Activated naive CD8-positive, alpha-beta T cell treated with anti-CD3 and anti-CD28 coated beads for 36 hours (primary cell): ENCODE measurements at regions not wholly inside any gene's neighbourhood (a gene's known extent, or its start where the extent isn't known, plus 50 kb on each side); places are given as distances from the start of the nearest gene placed in this dataset.
"Not testable (repeated sequence)": the region's sequence is repeated elsewhere in the genome, so short reads cannot be mapped to it uniquely, and the experiment has no call there.

Experiments
- DNase-seq: peaks from one replicate; pipeline ENCODE4 v3.0.0; 2021
- H3K27ac Mint-ChIP-seq: one replicate; pipeline ENCODE4 v1.8.0; 2022; ENCODE audit warnings: mild to moderate bottlenecking, moderate library complexity, mixed read lengths
- H3K27me3 Mint-ChIP-seq: one replicate; pipeline ENCODE4 v1.8.0; 2022; ENCODE audit warnings: mild to moderate bottlenecking, mixed read lengths
- H3K36me3 Mint-ChIP-seq: one replicate; pipeline ENCODE4 v1.8.0; 2021; ENCODE audit warnings: mild to moderate bottlenecking, mixed read lengths
- H3K4me1 Mint-ChIP-seq: one replicate; pipeline ENCODE4 v1.8.0; 2021; ENCODE audit warnings: mixed read lengths
- H3K4me3 Mint-ChIP-seq: one replicate; pipeline ENCODE4 v1.8.0; 2022; ENCODE audit warnings: mild to moderate bottlenecking, moderate library complexity, mixed read lengths
- H3K9me3 Mint-ChIP-seq: one replicate; pipeline ENCODE4 v1.8.0; 2022; ENCODE audit warnings: mixed read lengths

DNA sequence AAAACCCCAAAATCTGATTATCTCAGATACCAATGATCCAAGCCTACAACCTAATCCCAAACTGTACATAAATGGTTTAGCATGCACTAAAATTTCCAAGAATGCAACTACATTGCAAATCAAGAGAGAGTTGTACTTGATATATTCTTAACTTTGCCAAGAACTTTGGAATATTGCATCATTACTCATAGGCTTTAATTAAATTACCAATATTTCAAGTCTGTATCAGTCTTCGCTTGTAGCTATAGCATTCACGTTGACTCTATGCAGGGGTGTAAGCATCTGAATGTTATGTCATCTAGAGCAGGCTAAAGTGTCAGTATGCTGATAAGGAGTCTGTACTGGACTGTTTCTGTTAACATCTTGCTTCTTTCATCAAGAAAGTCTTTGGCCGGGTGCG, 56.3 kb downstream of the FOXI3 start:
- Mint-ChIP-seq H3K36me3 (no peaks in the 10 kb centered on the region), H3K27me3 (peaks cover 3% of the 10 kb centered on the region), H3K9me3 (peaks cover 1% of the 10 kb centered on the region), H3K4me3 (no peak overlapping the region), H3K27ac (no peak overlapping the region), H3K4me1 (no peaks in the 10 kb centered on the region)
- no peak for DNase-seq

DNA sequence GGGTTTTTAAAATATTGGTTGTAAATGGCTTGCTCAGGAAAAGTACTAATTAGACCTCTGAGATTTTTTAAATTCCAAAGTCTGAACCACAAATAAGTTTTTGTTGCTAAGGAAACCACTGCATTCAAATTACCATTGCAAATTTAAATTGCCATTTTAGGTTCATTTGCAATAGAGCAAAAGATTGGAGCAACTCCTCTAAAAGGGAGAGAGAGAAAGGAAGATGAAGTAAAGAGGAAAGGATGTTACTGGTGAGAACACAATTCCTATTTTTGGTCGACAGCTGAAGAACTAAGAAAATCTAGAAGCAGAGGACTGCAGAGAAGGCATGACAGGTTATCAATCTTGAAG, 74.9 kb downstream of the FOXI3 start:
- no peak for DNase-seq
- Mint-ChIP-seq H3K27me3 (peaks cover 3% of the 10 kb centered on the region), H3K4me1 (no peaks in the 10 kb centered on the region), H3K27ac (no peak overlapping the region), H3K36me3 (no peaks in the 10 kb centered on the region), H3K4me3 (no peak overlapping the region), H3K9me3 (peaks cover 2% of the 10 kb centered on the region)

DNA sequence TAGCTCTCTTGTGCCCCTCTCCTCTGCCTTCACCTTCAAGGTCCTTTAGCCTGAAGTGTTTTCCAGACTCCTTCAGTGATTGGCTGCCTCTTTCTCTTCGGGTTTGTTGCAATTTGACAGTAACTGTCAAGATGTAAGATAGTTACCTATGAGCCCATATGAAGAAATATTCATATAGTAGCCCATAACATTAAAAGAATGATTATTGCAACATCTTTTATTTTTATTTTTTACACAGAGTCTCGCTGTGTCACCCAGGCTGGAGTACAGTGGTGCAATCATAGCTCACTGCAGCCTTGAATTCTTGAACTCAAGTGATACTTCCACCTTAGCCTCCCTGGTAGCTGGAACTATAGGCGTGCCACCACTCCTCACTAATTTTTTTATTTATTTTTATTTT, 80.5 kb downstream of the FOXI3 start:
- Mint-ChIP-seq H3K4me3 (no peak overlapping the region), H3K27ac (no peak overlapping the region), H3K36me3 (no peaks in the 10 kb centered on the region), H3K27me3 (peaks cover 3% of the 10 kb centered on the region), H3K4me1 (no peaks in the 10 kb centered on the region), H3K9me3 (peaks cover 2% of the 10 kb centered on the region)
- DNase-seq, result no peak

DNA sequence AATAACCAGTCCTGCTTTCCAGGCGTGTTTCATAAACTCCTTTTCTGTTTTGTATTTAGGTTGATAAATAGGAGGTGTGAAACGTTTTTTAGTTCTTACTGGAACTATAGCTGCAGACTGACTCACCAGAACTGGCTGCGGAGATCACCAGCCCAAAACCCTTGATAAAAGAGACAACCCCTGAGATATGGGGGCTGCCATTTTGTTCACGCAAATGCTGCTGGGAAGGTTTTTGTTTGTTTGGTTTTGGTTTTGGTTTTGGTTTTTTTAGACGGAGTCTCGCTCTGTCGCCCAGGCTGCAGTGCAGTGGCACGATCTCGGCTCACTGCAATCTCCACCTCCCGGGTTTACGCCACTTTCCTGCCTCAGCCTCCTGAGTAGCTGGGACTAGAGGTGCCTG, 87.1 kb downstream of the FOXI3 start:
- not testable (repeated sequence) for DNase-seq, H3K4me3 Mint-ChIP-seq, H3K9me3 Mint-ChIP-seq, H3K27ac Mint-ChIP-seq, H3K27me3 Mint-ChIP-seq, H3K36me3 Mint-ChIP-seq, H3K4me1 Mint-ChIP-seq

DNA sequence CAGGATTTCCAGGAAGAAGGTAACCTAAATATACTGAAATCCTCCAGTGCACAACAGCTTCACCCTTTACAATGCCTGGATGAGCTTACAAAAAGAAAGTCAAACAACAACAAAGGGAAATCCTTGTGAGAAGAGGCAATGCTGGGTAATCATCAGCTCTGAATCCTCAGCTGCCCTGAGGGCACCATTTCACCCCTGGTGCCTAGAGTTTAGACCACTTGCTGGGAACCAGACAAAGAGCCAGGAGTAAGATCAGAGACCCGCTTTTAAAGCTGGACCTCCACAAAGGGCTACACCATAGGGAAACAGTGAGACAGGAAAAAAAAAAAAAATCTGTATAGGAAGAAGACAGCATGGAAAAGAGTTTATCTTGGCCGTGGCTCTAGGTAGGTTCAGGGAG, 97.0 kb downstream of the FOXI3 start:
- Mint-ChIP-seq H3K36me3 (no peaks in the 10 kb centered on the region), H3K4me3 (no peak overlapping the region), H3K4me1 (peaks cover 3% of the 10 kb centered on the region), H3K9me3 (no peaks in the 10 kb centered on the region), H3K27ac (no peak overlapping the region), H3K27me3 (peaks cover 40% of the 10 kb centered on the region)
- no peak for DNase-seq

DNA sequence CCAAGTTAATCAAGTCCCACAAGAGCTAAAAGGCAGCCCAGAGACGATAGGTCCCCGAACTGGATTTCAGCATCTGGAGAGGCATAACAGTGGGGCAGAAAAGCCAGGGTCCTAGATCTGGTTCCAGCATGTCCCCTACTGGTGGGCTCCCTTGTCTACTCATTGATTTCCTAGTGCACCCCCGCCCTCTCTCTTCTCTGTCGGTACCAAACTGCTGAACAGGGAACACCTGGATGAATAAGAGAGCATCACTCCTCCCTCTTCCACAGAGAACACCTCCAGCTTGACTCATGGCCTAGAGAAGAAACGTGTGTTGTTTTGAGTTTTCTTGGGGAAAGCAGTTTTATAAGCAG, 101.3 kb downstream of the FOXI3 start:
- Mint-ChIP-seq H3K4me3 (peak overlapping the region; percentile 14), H3K4me1 (peaks cover 5% of the 10 kb centered on the region), H3K27me3 (peaks cover 56% of the 10 kb centered on the region), H3K9me3 (no peaks in the 10 kb centered on the region), H3K27ac (no peak overlapping the region), H3K36me3 (no peaks in the 10 kb centered on the region)
- no peak for DNase-seq

DNA sequence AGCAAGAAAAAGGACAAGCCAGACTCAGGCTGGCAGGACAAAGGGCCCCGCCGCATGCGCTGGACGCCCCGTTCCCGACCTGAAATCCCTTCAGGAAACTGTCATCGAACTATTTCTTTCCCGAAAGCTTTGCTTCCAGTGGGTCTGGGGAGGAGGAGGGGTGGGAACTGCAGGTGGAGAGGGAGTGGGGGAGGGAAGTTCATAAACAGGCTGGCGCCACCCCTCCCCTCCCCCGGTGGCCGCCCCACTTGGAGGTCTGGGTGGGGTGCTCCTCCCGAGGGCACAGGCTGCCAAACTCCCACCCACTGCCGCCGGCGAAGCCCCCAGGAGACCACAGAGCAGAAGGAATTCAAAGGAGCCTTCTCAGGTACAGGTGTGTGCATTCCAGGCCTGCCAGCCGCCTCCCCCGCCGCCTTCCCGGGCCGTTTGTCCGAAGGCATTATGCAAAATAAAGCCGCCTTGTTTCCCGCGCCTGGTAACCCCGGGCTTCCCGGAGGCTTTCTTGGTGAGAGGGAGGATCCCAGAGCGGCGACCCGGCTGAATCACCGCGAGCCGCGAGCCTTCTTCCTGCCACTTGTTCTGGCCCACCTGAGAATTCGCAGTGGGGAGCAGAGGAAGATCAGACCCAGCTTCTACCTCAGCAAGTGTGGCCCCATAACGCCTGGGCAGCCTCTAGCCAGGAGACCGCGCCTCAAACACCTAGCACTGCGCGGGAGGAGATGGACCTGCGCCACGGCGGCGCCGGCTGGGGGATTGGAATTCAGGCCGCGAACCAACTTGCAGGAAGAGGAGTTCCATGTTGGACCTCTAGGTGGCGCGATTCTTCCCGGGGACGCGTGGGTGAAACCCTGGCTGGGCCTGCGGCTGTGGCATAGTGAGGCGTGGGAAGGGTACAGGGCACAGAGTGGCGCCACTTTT, 101.9 kb downstream of the FOXI3 start:
- no peaks in the 10 kb centered on the region for H3K9me3 Mint-ChIP-seq
- peak; percentile 61 for DNase-seq
- H3K4me1 Mint-ChIP-seq, result peaks cover 5% of the 10 kb centered on the region
- H3K36me3 Mint-ChIP-seq, result no peaks in the 10 kb centered on the region
- no peak overlapping the region for H3K27ac Mint-ChIP-seq
- peaks cover 52% of the 10 kb centered on the region for H3K27me3 Mint-ChIP-seq
- H3K4me3 Mint-ChIP-seq, result peak overlapping the region; percentile 14

DNA sequence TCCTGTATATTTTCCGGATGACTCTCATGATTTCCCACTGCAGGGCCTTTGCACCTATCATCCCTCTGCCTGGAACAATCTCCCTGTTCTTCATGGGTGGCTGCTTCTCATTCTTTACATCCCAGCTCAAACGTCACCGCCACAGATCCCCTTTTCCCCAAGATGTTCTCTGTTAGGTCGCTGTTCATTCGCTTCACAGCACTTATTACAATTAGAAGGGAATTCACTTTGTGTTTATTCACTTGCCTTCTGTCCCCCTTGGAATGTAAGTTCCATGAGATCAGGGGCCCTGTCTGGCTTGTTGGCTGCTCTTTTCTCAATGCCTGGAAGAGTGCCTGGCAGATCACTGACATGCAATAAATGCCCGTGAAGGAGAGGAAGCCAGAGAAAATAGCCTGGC, 106.7 kb downstream of the FOXI3 start:
- Mint-ChIP-seq H3K27ac (no peak overlapping the region), H3K4me3 (no peak overlapping the region), H3K27me3 (peaks cover 31% of the 10 kb centered on the region), H3K36me3 (no peaks in the 10 kb centered on the region), H3K4me1 (peaks cover 7% of the 10 kb centered on the region), H3K9me3 (peaks cover 3% of the 10 kb centered on the region)
- no peak for DNase-seq

DNA sequence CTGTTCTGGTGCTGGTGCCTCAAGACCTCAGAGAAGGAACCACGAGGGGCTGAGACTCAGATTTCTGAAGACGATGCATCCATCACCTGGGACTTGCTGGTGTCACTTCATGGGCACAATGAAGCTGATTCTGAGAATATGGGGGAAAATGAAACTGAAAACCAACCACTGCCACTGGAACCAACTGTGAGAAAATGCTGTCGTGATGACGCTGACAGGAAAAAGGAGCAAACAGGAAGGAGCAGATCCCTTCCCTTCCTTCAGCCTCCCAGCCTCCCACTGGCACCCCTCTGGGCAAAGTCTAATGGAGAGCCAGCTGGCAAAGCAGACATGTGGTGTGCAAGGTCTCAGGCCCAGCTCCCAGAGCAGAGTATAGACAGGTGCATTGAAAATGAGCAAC, 109.7 kb downstream of the FOXI3 start:
- no peak overlapping the region for H3K27ac Mint-ChIP-seq
- no peak overlapping the region for H3K4me3 Mint-ChIP-seq
- H3K36me3 Mint-ChIP-seq, result no peaks in the 10 kb centered on the region
- H3K9me3 Mint-ChIP-seq, result peaks cover 7% of the 10 kb centered on the region
- H3K27me3 Mint-ChIP-seq, result peaks cover 9% of the 10 kb centered on the region
- peaks cover 4% of the 10 kb centered on the region for H3K4me1 Mint-ChIP-seq
- peak; percentile 4 for DNase-seq

DNA sequence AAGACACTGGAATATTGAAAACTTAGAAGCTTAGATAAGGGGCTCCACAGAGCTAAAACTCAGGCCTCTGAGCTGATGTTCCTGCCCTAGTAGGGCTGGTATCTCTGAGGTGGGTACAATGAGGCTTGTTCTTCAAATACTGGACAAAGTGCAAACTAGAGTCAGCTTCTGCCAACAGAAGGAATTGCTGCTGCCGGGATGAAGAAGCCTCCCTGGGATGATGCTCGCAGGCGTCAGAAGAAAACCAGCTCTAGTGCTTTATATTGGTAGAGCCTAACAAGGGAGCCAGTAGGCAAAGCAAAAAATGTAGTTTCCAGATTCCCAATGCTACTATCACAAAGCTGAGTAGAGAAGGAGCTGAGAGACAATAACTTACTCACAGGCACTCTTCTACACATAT, 118.1 kb downstream of the FOXI3 start:
- H3K4me3 Mint-ChIP-seq, result no peak overlapping the region
- no peak for DNase-seq
- peaks cover 3% of the 10 kb centered on the region for H3K4me1 Mint-ChIP-seq
- no peaks in the 10 kb centered on the region for H3K9me3 Mint-ChIP-seq
- H3K27me3 Mint-ChIP-seq, result peaks cover 24% of the 10 kb centered on the region
- H3K36me3 Mint-ChIP-seq, result no peaks in the 10 kb centered on the region
- H3K27ac Mint-ChIP-seq, result no peak overlapping the region

DNA sequence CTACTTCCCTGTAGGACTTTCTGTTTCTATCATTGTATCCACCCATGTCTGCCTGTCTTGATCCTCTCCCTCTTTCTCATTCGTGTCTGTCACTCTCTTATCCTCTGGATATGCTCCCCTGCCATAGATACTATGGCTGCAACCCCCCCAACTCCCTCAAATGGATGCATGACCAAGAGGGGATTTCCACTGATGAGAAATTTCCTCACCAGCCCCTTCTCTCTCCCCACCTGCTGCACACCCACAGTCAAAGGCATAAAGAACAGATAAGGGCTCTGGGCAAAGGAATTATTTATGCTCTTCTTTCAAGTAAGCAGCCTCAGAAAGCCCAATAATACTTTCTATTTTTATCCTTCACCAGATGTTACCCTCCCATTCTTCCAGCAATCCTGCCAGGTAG, 121.3 kb downstream of the FOXI3 start:
- H3K4me1 Mint-ChIP-seq, result peaks cover 3% of the 10 kb centered on the region
- no peaks in the 10 kb centered on the region for H3K9me3 Mint-ChIP-seq
- DNase-seq, result no peak
- H3K27me3 Mint-ChIP-seq, result peaks cover 29% of the 10 kb centered on the region
- H3K27ac Mint-ChIP-seq, result no peak overlapping the region
- H3K4me3 Mint-ChIP-seq, result no peak overlapping the region
- no peaks in the 10 kb centered on the region for H3K36me3 Mint-ChIP-seq

DNA sequence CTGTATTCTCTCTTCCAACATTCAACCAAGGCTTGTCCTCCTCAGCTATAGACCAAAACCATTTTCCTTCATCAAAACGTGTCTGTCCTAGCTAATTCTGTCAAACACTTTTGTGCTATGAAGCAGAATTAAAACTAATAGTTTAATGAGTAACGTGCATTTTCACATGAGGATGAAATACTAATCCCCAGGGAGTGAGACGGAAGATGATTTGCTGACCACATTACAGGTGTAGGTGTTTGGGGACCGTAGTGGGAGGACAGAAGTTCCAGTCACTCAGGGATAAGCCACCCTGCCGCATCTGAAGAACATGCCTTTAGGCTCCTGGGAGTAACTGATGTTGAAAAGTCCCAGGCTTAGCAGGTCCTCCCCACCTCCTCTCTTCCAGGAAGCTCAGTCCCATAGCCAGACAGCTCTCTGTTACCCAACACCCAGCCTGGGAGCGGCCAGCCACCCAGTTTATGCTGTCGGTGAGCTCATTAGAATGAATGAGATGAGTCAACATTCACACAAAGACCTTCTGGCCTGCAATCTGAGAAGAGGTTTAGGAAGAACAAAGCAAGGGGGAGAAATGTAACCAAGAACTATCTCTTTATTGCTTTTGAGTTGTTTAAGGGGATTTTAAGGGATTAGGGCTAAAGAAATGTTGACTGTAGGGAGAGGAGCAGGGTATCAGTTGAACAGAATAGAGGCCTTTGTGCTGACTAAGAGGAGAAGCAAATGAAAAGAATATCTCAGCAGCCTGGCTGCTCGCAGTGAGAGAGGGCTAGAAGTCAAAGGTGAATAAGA, 122.5 kb downstream of the FOXI3 start:
- Mint-ChIP-seq H3K4me1 (peaks cover 3% of the 10 kb centered on the region), H3K9me3 (no peaks in the 10 kb centered on the region), H3K4me3 (no peak overlapping the region), H3K36me3 (no peaks in the 10 kb centered on the region), H3K27me3 (peaks cover 29% of the 10 kb centered on the region), H3K27ac (no peak overlapping the region)
- no peak for DNase-seq

DNA sequence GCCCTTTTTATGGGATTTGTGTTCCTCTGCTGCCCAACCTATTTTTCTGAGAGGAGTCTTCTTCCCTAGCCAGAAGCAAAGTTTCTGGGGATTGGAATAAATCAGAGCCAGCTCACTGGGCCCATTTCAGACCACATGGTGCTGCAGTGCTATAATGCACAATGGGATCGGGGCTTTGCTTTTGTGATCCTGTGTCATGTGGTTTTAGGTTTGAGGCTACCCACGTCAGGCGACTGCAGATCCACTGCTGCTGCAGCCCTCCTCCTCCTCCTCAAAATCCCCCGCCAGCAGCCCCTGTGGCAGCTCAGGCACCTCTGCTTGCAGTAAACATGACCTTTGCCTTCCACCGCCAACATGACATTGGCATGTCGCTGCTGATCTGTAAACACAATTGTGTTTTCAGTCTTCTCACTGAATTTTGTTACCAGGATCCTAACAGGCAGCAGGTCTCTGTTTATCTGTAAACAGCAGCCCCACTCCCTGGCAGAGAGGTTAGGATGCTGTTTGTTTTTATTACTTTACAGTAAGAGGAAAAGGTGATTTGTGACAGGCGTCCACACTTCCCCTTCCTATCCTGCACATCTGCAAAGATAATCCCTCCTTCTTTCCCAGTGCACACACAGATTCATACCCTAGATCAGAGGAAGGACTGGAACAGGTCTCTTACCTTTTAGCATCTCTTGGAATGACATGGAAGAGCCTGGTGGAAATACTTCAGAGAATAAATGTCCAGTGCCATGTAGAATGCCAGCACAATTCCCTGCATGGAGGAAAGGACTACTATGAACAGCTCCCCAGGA, 130.8 kb downstream of the FOXI3 start:
- H3K27me3 Mint-ChIP-seq, result peaks cover 14% of the 10 kb centered on the region
- H3K27ac Mint-ChIP-seq, result no peak overlapping the region
- H3K9me3 Mint-ChIP-seq, result no peaks in the 10 kb centered on the region
- no peaks in the 10 kb centered on the region for H3K36me3 Mint-ChIP-seq
- H3K4me3 Mint-ChIP-seq, result no peak overlapping the region
- H3K4me1 Mint-ChIP-seq, result no peaks in the 10 kb centered on the region
- DNase-seq, result no peak

DNA sequence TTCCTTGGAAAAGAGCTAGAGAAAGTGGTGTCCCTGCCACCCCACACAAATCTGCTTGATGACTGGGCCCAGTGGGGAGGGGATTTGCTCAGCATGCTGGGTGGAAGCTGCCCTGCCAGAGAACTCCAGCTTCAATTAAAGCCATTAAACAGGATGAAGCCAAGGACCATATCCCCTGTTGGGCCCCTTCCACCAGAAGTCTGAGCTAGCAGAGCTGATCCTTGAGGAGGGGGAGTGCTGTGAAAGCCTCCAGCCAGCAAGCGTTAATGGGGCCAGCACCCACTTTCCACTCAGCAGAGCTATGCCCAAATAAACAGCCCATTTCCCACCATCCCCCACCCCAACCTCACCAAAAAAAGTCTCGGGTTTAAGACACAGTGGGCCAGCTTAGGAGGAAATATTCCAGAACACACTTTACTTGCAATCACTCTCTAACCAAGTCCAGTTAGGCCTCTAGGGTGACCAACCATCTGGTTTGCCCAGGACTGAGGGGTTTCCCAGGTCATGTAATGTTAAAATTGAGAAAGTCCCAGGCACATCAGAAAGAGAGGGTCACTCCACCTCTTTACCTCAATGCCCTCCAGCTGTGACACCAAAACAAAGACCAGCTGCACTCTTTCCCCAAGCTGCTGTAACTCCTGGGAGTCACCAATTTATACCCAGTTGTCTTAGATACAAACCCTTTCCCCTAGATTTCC, 132.3 kb downstream of the FOXI3 start:
- Mint-ChIP-seq H3K4me1 (no peaks in the 10 kb centered on the region), H3K27me3 (peaks cover 14% of the 10 kb centered on the region), H3K9me3 (no peaks in the 10 kb centered on the region), H3K27ac (no peak overlapping the region), H3K36me3 (no peaks in the 10 kb centered on the region), H3K4me3 (no peak overlapping the region)
- DNase-seq, result no peak

DNA sequence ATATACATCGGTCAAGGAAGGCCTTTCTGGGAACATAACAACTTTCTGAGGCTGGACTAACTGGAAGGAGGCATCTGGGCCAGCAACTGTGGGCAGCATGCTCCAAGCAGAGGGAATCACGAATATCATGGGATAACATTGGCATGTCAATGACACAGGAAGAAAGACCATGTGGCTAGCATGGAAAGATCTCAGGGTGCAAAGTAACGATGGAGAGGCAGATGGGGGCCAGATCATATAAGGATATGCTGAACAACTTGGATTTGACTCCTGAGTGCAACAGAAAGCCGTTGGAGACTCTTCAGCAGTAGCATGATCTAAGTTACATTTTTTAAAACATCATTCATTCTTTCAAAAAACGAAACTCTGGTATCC, 133.6 kb downstream of the FOXI3 start:
- H3K4me1 Mint-ChIP-seq, result no peaks in the 10 kb centered on the region
- no peaks in the 10 kb centered on the region for H3K9me3 Mint-ChIP-seq
- H3K27ac Mint-ChIP-seq, result no peak overlapping the region
- no peak for DNase-seq
- H3K36me3 Mint-ChIP-seq, result no peaks in the 10 kb centered on the region
- H3K27me3 Mint-ChIP-seq, result peaks cover 14% of the 10 kb centered on the region
- H3K4me3 Mint-ChIP-seq, result no peak overlapping the region
